ENCODE measurements at regions not wholly inside any gene's neighbourhood (a gene's known extent, or its start where the extent isn't known, plus 50 kb on each side); places are given as distances from the start of the nearest gene placed in this dataset.

DNA sequence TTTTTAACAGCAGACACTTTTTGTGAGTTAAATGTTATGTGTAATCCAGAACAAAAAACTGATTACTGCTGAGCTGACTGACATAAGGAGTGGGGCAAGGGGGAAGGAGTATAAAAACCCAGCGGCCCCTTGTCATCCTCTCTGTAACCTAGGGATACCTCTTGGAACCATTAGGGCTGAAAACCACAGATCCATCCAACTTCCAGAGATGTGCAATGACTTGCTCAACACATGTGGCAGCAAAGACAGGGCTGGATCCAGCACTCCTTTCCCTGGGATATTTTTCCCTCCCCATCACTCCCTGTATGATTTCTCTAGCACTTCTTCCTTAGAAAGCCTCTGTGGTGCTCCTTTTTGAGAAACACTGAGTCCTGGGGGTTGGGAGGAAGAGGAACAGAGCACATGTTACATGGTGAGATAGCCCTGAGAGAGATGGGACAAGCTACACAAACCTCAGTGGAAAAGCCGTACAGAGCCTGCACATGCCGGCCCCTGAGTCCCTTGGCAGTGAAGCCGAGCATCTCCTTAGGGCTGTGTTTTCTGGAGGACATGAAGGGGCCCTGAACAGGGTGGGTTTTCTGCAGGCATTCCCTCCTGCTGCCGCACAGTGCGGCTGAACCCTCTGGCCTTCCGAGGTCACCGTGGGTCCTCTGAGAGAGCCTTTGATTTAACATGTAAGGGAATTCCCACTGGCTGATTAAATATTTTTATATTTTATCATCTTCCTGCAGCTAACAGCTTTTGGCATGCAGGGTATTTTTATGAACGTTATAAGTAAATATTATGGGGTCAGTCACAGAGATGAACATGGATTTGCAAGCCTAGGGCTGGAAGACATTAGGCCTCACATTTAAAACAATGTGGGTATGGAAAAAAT, 219.9 kb downstream of the COG6 start:
- H3K27me3 Mint-ChIP-seq (ENCODE audit: unreplicated experiment), result no peaks in the 10 kb centered on the region
- intact Hi-C loops (cut with micrococcal nuclease; ENCODE audit: unreplicated experiment), result no loop called here
- H3K4me1 Mint-ChIP-seq (ENCODE audit: low read depth, unreplicated experiment), result no peaks in the 10 kb centered on the region
- BruUV-seq (replicated peaks), result no TSS peak
- DNase-seq, result no peak
- no peak overlapping the region for H3K4me3 Mint-ChIP-seq (ENCODE audit: low read depth, unreplicated experiment)
- TF ChIP-seq, protein P1, sequence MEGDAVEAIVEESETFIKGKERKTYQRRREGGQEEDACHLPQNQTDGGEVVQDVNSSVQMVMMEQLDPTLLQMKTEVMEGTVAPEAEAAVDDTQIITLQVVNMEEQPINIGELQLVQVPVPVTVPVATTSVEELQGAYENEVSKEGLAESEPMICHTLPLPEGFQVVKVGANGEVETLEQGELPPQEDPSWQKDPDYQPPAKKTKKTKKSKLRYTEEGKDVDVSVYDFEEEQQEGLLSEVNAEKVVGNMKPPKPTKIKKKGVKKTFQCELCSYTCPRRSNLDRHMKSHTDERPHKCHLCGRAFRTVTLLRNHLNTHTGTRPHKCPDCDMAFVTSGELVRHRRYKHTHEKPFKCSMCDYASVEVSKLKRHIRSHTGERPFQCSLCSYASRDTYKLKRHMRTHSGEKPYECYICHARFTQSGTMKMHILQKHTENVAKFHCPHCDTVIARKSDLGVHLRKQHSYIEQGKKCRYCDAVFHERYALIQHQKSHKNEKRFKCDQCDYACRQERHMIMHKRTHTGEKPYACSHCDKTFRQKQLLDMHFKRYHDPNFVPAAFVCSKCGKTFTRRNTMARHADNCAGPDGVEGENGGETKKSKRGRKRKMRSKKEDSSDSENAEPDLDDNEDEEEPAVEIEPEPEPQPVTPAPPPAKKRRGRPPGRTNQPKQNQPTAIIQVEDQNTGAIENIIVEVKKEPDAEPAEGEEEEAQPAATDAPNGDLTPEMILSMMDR (IDR thresholded peaks at IDR 0.05; ENCODE audit: unreplicated experiment), result no peak
- CTCF ChIA-PET, result no interaction called here
- no peaks in the 10 kb centered on the region for H3K36me3 Mint-ChIP-seq (ENCODE audit: insufficient read depth, unreplicated experiment)
- no peaks in the 10 kb centered on the region for H3K9me3 Mint-ChIP-seq (ENCODE audit: low read depth, unreplicated experiment)
- no peak overlapping the region for H3K27ac Mint-ChIP-seq (ENCODE audit: unreplicated experiment)

GRCh38 chr13:39876258-39876657, 220.8 kb downstream of the COG6 start:
- Mint-ChIP-seq H3K27ac (ENCODE audit: unreplicated experiment) (no peak overlapping the region), H3K4me1 (ENCODE audit: low read depth, unreplicated experiment) (no peaks in the 10 kb centered on the region), H3K9me3 (ENCODE audit: low read depth, unreplicated experiment) (no peaks in the 10 kb centered on the region), H3K36me3 (ENCODE audit: insufficient read depth, unreplicated experiment) (no peaks in the 10 kb centered on the region), H3K27me3 (ENCODE audit: unreplicated experiment) (no peaks in the 10 kb centered on the region), H3K4me3 (ENCODE audit: low read depth, unreplicated experiment) (no peak overlapping the region)
- TF ChIP-seq, protein P1 (IDR thresholded peaks at IDR 0.05; ENCODE audit: unreplicated experiment), result no peak
- no peak for DNase-seq
- CTCF ChIA-PET, result no interaction called here
- intact Hi-C loops (cut with micrococcal nuclease; ENCODE audit: unreplicated experiment), result no loop called here
- no TSS peak for BruUV-seq (replicated peaks)

- CTCF ChIA-PET, result no interaction called here
- TF ChIP-seq, protein P1 (IDR thresholded peaks at IDR 0.05; ENCODE audit: unreplicated experiment), result no peak
- Mint-ChIP-seq H3K36me3 (ENCODE audit: insufficient read depth, unreplicated experiment) (no peaks in the 10 kb centered on the region), H3K27me3 (ENCODE audit: unreplicated experiment) (no peaks in the 10 kb centered on the region), H3K27ac (ENCODE audit: unreplicated experiment) (no peak overlapping the region), H3K4me3 (ENCODE audit: low read depth, unreplicated experiment) (no peak overlapping the region), H3K4me1 (ENCODE audit: low read depth, unreplicated experiment) (no peaks in the 10 kb centered on the region), H3K9me3 (ENCODE audit: low read depth, unreplicated experiment) (no peaks in the 10 kb centered on the region)
- intact Hi-C loops (cut with micrococcal nuclease; ENCODE audit: unreplicated experiment), result no loop called here
- no peak for DNase-seq
- no TSS peak for BruUV-seq (replicated peaks)
Measured at GRCh38 chr13:39877134-39877533, 221.7 kb downstream of the COG6 start.

- no TSS peak for BruUV-seq (replicated peaks)
- Mint-ChIP-seq H3K9me3 (ENCODE audit: low read depth, unreplicated experiment) (peaks cover 2% of the 10 kb centered on the region), H3K36me3 (ENCODE audit: insufficient read depth, unreplicated experiment) (no peaks in the 10 kb centered on the region)
Measured at GRCh38 chr13:39879286-39880035, 224.0 kb downstream of the COG6 start.

More at GRCh38 chr13:39879286-39880035, 224.0 kb downstream of the COG6 start:
- DNase-seq, result no peak
- no peaks in the 10 kb centered on the region for H3K27me3 Mint-ChIP-seq (ENCODE audit: unreplicated experiment)
- TF ChIP-seq, protein P1 (IDR thresholded peaks at IDR 0.05; ENCODE audit: unreplicated experiment), result no peak
- intact Hi-C loops (cut with micrococcal nuclease; ENCODE audit: unreplicated experiment), result no loop called here
- CTCF ChIA-PET, result interaction anchor here (0.9 kb wide), 1 partner anchor 98 kb away, joined by 3 read pairs; no protein-coding TSS in a partner anchor
- H3K27ac Mint-ChIP-seq (ENCODE audit: unreplicated experiment), result no peak overlapping the region
- H3K4me3 Mint-ChIP-seq (ENCODE audit: low read depth, unreplicated experiment), result no peak overlapping the region
- H3K4me1 Mint-ChIP-seq (ENCODE audit: low read depth, unreplicated experiment), result no peaks in the 10 kb centered on the region

Measured in Calu3 (cell line).